HUDEP-2 (cell line): ENCODE measurements at regions not wholly inside any gene's neighbourhood (a gene's known extent, or its start where the extent isn't known, plus 50 kb on each side); places are given as distances from the start of the nearest gene placed in this dataset.

Experiments used
- DNase-seq, 76 experiments: peaks; one replicate each; lab custom pipeline; 2025; ENCODE audit not compliant: unreplicated experiment in 76 of 76; lab: John Stamatoyannopoulos, UW

DNA sequence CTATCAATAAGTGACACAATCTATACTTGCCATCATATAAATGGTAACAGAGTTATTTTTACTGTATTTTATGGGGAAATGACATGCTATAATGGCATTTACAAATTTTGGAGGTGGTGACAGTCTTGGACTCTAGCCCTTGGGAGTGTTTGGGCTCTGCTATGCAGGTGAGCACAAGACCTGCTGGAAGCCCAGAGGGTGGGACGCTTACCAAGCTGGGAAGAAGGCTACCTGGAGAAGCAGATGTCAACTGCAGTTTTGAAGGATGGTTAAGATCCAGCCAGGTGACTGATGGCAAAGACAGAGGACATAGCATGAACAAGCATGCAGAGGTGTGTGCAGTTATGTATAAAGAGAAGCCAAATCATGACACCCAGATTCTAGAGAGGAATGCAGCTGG is 346.9 kb downstream of the MYCN start:
- DNase-seq = no peak

DNA sequence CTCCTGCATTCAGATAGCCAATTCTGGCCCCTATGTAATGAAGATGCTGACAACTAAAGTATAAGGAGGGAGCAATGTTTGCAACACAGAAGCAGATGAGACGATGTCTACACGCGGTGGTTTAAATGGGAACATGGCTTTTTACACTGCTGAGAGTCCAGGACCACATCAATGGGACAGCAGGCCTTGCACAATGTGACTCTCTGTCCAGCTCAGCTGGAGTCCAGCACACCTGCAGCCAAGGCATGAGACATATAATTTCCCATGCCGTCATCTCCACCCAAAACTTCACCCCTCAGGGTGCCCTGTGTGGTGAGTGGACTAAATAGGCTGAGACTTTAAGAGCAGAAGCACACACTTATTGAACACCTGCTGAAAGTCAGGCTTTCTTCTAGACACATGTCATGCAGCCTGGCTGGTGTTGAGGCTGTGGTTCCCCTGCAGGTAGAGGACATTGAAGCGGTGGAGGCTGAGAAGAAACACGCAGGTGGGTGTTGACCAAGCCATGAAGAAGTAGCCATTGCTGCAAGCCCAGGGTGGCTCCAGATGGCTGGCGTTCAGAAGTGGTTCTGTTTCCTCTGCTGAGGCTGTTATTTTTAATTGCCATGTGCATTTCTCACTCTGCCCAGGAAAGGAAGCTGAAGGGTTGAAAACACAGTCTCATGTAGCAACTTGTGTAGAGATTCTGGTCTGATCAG is 345.6 kb downstream of the MYCN start:
- no peak for DNase-seq

DNA sequence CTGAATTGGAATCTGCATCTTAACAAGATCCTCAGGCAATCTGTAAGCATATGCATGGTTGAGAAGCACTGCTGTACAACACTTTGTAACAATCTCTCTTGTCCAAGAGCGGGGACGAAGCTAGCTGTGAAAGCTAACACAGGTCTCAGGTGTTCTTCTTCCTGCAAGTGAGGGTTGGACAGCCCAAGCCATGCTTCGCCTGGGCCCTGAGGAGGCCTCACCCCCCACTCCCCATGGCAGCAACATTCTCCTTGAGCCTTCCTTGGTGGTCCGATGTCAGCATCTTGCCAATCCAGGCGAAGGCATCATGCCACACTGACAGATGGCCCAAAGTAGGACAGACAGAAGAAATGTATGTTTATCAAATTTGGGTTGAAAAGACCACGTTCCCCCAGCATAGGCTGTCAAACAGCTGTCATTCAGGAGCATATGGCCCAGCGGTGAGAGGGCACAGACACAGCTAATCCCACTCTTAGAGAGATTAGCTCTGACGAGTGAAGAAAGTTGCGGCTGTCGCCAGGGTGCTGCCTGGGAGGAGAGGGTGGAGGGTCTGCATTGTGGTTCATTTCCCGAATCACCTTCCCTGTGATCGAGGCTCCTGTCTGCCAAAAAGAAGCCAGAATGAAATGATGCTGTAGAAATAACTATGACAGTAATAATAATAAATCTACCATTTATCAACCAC is 344.7 kb downstream of the MYCN start:
- DNase-seq = no peak

DNA sequence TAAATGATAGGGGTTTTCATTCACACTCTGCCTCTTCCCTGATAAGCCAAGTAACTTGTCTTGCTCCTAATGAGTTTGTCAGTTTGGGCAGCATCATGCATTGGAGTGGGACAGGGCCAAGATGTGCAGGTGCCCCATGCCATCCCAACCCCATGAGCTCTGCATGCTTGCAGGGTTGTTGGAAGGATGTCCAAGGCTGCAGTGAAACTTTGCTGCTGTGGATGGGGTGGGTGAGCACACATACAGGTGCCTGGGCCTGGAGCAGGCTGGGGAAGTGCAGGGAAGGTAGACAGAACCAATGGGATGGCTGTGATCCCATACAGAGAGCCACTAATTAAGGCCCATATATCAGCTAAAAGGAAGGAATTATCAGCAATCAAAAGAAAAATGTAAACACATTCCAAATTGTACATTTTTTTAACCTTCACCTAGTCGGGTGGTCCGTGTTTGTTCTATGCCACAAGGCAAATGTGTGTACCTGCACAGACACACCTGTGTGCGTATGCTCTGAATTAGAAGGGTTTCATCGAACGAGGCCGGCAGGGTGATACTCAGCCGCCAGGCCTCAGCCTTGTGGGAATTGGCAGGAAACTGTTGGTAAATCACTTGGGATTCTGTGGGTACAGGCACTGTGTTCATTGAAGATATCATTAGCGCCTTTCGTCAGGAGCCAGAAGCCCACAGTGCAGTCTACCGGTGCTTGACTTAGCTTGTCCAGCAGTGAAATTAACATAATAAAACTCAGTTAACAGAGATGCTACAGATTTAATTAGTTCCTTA is 342.9 kb downstream of the MYCN start:
- no peak for DNase-seq

DNA sequence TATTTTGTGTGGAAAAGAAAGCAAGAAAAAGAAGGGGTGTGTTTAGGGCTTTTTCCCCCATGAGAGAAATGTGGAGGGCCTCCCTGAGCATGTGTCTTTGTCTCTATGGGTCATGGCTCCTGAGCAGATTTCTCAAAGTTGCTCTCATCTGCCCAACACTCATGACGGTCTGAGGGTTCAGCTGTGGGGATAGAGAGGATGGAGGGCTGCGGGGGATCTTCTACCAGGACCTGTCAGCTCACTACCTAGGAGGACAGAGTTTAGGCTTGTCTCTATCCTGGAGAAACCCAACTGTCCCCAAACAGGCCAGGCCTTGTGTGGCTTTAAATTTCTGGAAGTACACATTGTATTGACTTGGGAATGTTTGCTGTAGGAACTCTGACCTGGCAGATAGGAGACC is 342.2 kb downstream of the MYCN start:
- DNase-seq = no peak

DNA sequence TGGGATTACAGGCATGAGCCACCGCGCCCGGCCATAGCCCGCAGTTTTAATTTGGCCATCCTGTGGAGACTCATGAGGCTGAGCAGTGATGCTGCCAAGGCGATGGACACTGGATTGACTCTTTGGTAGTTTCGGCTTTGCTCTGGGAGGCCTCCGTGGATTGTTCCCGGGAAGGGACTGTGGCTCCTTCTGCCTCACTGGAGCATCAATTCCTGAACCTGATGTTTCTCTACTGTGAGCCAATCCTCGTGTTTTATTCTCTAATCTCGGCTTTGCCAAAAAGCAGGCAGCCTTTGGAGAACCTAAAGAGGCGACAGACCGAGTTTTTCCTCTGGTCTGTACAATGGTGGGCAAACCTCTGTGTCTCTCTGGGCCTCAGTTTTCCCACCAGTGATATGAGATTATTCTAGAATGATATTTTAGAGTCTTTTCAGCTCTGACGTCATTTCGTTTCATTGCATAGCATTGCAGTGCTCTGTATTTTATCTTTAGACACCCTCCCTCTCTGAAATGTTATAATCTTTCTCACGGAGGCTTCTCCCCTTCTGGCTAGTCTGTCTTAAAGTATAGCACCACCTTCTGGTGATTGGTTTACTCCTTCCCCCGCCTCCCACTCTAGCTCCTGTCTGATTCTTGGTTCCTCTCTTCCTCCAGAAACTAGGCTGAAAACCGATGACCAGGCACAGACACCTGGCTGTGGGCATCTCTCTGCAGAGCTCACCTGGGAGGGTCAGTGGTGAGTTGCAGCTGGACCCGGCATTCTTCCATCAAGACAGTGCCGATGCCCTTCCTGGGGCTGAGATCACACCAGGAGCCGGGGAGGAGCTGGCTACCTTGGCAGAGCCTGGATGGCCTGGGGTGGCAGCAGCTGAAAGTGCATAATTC is 341.3 kb downstream of the MYCN start:
- peak in 10 of 76 experiments; percentile 1 to 30 (median 11) for DNase-seq

DNA sequence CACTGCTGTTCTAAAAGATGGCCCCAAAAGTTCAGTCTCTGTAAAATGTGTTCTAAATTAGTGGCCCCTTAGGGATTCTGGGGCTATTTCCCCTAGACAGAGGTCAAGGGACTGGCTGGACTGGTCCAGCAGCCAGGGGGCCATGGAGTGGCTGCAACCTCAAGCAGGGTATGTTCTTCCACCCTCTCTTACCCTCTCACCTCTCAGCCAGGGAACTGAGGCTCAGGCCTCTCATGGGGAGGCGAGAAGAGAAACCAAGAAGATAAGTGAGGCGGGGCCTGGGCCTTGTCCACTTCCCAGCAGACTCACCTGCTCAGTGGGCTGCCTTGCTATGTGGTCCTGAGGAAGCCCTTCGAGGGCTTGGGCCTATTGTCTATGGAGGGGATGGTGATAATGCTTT is 339.7 kb downstream of the MYCN start:
- DNase-seq = no peak

DNA sequence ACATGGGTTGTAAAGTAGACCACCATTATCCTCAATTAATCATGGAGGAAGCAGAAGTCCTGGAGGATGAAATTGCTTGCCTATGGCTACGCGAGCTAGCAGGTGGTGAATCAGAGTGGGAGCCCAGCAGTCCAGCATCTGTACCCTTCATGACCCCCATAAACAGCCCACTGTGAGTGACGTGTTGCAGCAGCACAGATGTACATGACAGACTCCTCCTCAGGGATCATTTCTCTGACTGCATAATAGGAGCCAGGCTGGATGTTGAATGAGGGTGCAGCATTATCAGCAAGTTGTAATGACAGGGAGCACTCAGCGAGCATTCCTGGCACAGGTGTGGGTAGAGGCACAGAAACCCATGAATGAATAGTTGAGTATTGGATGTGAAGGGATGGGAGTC is 339.3 kb downstream of the MYCN start:
- no peak for DNase-seq

DNA sequence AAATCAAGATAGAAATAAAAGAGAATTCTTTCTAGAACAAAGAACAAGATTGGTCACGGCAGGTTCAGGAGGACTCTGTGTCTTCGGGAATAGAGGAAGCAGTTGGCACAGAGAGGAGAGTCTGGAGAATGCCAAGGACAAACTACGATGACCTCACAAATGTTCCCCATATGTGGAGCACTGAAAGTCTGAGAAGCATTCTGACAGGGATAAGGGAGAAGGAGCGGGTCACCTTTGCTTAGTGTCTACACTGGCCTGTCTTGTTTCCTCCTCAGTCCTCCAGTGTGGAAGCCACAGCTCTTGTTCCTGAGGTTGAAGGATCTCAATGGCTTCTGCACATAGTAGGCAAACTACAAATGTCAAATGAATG is 338.8 kb downstream of the MYCN start:
- DNase-seq = no peak

DNA sequence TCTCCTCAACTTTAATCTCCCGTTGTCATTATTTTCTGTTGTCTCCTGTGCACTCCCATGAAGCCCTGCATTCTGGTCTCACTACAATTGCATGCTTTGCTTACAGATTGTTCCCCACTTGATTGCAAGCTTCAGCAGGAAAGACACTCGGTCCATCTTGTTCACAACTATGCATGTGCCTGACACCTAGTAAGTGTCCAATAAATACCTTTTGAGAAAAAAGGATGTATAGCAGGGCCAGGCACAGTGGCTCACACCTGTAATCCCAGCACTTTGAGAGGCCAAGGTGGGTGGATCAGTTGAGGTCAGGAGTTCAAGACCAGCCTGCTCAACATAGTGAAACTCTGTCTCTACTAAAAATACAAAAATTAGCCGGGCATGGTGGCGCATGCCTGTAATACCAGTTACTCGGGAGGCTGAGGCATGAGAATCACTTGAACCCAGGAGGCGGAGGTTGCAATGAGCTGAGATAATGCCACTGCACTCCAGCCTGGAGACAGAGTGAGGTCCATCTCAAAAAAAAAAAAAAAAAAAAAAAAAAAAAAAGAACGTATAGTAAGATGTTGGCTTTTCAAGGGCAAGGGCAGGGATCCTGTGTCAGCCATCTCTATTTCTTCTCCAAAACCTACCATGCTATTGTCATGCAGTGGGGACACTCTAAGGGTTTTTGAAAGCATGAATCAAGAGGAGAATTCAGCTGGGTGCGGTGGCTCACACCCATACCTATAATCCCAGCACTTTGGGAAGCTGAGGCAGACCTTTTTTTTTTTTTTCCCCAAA is 338.3 kb downstream of the MYCN start:
- DNase-seq = no peak

DNA sequence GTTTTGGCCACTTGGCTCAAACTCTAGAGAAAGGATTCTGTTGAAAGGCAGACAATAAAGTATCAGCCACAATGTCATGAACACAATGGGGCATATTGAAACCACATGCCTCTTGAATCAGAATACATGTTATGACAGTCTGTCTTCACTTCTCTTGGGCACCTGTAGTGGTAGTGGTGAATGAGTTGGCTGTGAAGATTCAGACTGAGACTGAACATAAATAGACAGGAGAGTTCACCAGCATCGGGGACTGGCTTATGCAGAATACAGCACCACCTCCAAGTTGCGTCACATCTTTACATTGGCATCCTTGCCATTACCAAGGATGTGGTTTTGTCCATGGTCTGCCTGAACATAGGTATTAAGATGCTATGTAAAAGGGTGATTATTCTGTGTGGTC is 336.8 kb downstream of the MYCN start:
- DNase-seq = no peak

DNA sequence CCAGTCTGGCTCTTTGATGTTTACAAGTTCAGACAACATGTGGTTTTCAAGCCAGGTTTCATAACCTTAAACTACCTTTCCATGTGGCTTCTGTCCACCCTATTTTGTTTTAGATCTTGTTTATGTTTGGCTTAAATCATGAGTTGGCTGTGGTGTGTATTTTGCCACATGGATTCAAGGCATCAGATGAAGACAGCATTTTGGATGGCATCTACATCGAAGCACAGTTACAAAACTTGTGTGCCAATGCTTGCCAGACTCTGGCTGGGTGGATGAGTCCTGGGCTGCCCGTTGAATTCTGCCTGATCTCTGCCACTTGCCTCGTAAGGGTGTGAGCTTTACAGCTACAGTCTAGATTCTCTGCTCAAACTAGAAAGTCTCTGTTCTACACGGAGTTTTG is 335.3 kb downstream of the MYCN start:
- no peak for DNase-seq

DNA sequence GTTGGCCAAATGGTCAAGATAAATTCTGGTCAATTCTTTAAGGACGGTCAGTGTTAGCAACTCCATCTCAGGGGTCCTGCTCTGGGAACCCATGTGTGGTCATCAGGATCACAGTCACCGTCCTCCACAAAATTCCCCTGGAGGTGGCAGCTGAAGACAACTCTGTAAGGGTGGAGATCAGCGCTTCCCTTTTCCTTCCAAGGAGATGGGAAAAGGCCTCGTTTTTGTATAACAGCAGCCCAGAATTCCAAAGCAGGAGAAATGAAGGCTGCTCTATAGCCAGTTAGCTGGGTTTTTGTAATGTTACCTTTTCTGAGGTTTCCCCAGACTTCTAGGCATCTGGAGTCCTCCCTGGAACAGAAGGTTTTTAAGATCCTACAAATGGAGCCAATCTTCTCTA is 334.8 kb downstream of the MYCN start:
- no peak for DNase-seq

DNA sequence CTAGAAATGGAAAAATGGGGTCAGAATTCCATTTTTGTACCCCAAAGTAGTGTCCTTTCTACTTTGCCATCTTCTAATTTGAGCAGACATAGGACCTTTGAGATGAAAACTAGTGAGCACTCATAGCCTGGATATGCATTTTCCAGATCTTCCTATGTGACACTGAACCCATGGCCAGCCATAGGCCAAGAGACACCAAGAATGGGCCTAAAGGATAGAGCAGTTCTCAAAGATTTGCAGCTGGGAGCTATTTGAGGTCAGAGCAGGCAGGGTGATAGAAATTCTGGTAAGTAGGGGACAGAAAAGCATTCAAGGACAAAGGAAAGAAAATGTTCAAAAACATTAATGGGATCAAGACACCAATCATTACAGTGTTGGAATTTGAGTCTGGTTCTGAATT is 332.8 kb downstream of the MYCN start:
- DNase-seq = no peak

DNA sequence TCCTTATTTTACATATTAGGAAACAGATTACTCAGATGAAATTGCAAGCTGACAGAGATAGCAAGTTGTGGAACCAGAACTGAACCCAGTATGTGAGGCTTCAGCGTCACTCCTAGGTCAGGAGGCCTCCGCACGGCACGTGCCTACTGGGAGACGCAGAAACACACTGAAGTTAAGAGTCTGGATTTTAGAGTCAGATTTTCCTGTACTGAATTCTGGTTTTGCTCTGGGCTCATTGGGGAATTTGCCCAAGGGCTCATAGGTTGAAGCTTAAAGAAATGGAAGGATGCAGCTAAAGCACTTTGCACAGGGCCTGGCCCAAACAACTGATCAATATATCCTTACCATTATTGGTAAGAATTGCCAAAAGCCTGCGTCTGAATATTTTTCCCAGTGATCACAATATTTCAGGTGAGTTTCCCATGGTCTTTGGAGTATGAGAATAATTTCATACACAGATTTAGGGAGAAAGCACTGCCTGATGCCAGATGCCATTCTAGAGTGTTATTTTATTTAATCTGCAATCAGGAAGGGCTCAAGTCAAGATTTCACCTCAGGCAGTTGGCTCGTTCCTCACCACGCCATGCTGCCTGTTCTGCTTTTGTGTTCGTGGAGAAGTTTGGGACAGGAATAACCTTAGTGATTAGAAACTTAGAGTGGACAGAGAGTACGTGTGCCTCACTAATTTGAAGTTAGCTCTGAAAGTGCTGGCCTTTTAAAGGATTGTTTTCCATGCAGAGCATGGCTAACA is 331.9 kb downstream of the MYCN start:
- no peak for DNase-seq

DNA sequence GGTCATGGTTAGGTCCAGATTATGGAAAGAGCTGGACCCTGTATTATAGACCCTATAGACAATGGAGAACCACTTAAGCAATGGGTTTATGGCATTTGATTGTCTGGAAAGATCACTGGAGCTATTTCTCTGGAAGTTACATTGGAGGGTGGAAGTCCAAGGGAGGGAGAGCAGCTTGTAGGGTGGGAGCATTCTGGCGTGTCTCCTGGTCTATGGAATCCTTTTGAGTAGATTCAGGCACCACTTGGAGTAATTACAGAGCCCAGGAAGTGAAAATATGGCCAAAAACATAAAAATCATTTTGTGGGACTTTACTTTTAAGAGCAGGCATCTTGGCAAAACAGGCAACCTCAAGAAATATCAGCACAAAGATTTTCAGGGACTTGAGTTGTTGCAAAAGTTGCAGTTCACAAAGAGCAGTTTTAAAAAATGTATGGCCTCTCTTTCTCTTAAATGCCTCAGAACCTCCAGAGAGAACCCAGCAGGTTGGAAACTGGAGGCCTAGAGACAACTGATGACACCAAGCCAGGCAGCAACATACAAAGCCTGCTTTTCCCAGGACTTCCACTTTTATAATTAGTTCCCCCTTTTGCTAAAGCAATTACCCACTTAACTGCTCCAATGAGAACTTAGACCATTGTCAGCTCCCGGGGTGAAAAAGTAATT is 331.0 kb downstream of the MYCN start:
- DNase-seq = no peak

DNA sequence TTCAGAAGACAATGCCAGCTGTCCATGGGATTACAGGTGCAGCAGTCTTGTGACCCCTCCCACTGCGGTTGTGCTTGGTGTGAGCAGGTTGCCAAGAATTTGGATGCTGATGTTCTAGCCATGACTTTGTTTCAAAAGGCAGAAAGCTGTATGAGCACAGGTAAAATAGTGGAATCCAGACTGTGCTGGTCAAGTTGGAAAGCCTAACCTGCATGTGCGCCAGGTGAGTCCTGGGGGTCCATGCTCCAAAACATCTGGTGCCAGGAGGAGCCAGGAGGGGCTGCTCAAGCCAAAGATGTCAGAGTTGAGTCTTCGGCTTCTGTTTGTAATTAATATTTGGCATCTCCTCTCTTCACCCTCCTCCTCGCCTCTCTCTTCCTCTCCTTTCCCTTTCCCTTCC is 330.1 kb downstream of the MYCN start:
- no peak for DNase-seq

DNA sequence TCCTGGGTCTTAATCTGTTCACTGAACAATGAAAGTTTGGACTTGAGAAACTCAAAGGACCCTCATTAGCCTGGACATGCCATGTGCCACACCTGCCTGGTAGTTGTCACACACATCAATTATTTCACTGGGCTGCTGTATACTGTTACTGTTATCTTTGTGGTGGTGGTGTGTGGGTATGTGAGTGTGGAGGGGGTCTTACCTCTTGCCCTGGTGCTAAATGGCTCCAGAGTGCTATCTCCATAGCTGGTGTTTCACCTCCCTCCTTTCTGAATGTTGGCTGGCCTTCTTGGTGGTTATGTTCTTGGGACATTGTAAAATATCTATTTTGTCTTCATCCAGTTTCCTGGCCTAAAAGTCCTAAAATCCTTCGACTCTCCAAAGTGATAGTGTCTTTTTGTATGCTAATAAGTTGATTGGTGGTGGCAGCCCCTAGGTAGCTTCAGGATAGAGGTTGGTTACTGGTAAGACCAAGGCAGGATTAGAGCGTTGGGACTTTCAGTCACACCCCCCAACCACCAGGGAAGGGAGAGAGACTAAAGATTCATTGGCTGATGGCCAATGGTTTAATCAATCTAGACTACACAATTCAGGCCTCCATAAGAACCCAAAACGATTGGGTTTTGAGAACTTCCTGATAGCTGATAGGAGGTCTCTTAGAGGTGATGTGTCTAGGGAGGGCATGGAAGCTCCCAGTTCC is 328.1 kb downstream of the MYCN start:
- DNase-seq = no peak
